Hepatocyte (in vitro differentiated cells): ENCODE measurements at regions not wholly inside any gene's neighbourhood (a gene's known extent, or its start where the extent isn't known, plus 50 kb on each side); places are given as distances from the start of the nearest gene placed in this dataset.

Experiments
- DNase-seq: peaks from one replicate; pipeline ENCODE4 v3.0.0-alpha.2; 2016; ENCODE audit warnings: low spot score
- H2AFZ ChIP-seq: fragments of 200-600 bp; sonication (generic); 2 replicates; pipeline ENCODE4 v1.6.0; 2016; ENCODE audit warnings: antibody characterized with exemption, mild to moderate bottlenecking
- H3K27ac ChIP-seq: fragments of 200-600 bp; sonication (generic); 2 replicates; pipeline ENCODE4 v1.5.1; 2016; ENCODE audit warnings: mild to moderate bottlenecking
- H3K27me3 ChIP-seq: fragments of 200-600 bp; sonication (generic); 2 replicates; pipeline ENCODE4 v1.6.1; 2016
- H3K36me3 ChIP-seq: fragments of 200-600 bp; sonication (generic); replicated peaks from 2 replicates; pipeline ENCODE4 v1.5.1; 2016; ENCODE audit warnings: low read depth; ENCODE audit not compliant: insufficient read depth
- H3K4me1 ChIP-seq: fragments of 200-600 bp; sonication (generic); 2 replicates; pipeline ENCODE4 v1.5.1; 2016; ENCODE audit warnings: mild to moderate bottlenecking, moderate library complexity; ENCODE audit not compliant: insufficient read depth
- H3K4me2 ChIP-seq: fragments of 200-600 bp; sonication (generic); 2 replicates; pipeline ENCODE4 v1.6.0; 2016
- H3K4me3 ChIP-seq: fragments of 200-600 bp; sonication (generic); 2 replicates; pipeline ENCODE4 v1.5.1; 2016; ENCODE audit warnings: mild to moderate bottlenecking
- H3K79me2 ChIP-seq: fragments of 200-600 bp; sonication (generic); 2 replicates; pipeline ENCODE4 v1.6.0; 2017; ENCODE audit warnings: mild to moderate bottlenecking
- H3K9me2 ChIP-seq: fragments of 200-600 bp; sonication (generic); replicated peaks from 2 replicates; pipeline ENCODE4 v1.6.0; 2017; ENCODE audit warnings: mild to moderate bottlenecking; ENCODE audit not compliant: insufficient read depth
- H3K9me3 ChIP-seq: fragments of 200-600 bp; sonication (generic); 2 replicates; pipeline ENCODE4 v1.5.1; 2016; ENCODE audit warnings: low read depth, mild to moderate bottlenecking
- H4K20me1 ChIP-seq: fragments of 200-600 bp; sonication (generic); 2 replicates; pipeline ENCODE4 v1.6.0; 2016; ENCODE audit warnings: mild to moderate bottlenecking; ENCODE audit not compliant: insufficient read depth, poor library complexity, severe bottlenecking
- CTCF ChIP-seq: fragments of 200-600 bp; sonication (generic); IDR thresholded peaks from 2 replicates; pipeline ENCODE4 v1.5.1; 2016; ENCODE audit warnings: antibody characterized with exemption, mild to moderate bottlenecking; ENCODE audit not compliant: poor library complexity
- EZH2 ChIP-seq: fragments of 200-600 bp; sonication (generic); IDR thresholded peaks from 2 replicates; pipeline ENCODE4 v1.6.1; 2016; ENCODE audit warnings: antibody characterized with exemption, mild to moderate bottlenecking, borderline replicate concordance
- EZH2phosphoT487 ChIP-seq: fragments of 200-600 bp; sonication (generic); IDR thresholded peaks from one replicate; pipeline ENCODE4 v1.6.1; 2018; ENCODE audit warnings: antibody characterized with exemption, mild to moderate bottlenecking, low read depth, moderate library complexity; ENCODE audit not compliant: unreplicated experiment, severe bottlenecking
- whole genome bisulfite sequencing: methylation state at CpG from one replicate; pipeline ENCODE4 v1.1.6; 2016; ENCODE audit warnings: low lambda C conversion rate; ENCODE audit errors: missing lambda C conversion rate; 5-methylcytosine and 5-hydroxymethylcytosine counted together

DNA sequence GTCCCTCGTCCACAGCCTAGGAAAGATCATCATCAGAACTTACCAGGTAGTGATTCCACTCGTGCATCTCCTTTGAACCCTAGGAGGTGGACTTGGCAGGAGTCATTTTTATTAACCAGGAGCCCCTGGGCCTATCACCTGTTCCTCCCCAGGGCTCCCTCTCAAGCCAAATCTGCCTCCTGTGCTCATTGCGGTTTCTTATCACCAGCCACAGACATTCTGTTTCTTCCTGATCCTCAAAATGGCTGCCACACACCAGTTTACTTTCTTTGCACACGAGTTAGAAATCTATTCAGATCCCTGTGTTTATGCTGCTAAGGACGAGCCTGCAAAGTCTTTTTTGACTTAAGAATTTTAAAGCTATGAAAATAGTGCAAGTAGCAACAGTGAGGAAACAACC lies 354.5 kb upstream of the BOD1L1 start:
- no peak for TF ChIP-seq EZH2phosphoT487
- TF ChIP-seq CTCF = no peak
- TF ChIP-seq EZH2 = no peak
- H3K36me3 ChIP-seq = no peaks in the 10 kb centered on the region
- 68% methylated on average over 5 of the region's 5 CpGs for WGBS
- H3K27ac ChIP-seq = no peak overlapping the region
- H3K4me2 ChIP-seq = no peak overlapping the region
- H3K4me3 ChIP-seq = no peak overlapping the region
- no peaks in the 10 kb centered on the region for H3K79me2 ChIP-seq
- no peak overlapping the region for H2AFZ ChIP-seq
- no peaks in the 10 kb centered on the region for H3K9me3 ChIP-seq
- H3K9me2 ChIP-seq = no peaks in the 10 kb centered on the region
- no peaks in the 10 kb centered on the region for H3K27me3 ChIP-seq
- no peak for DNase-seq
- no peaks in the 10 kb centered on the region for H4K20me1 ChIP-seq
- peaks cover 13% of the 10 kb centered on the region for H3K4me1 ChIP-seq

- Histone ChIP-seq H3K9me2 (no peaks in the 10 kb centered on the region), H4K20me1 (no peaks in the 10 kb centered on the region), H3K4me1 (peaks cover 13% of the 10 kb centered on the region), H3K27ac (no peak overlapping the region), H3K4me3 (no peak overlapping the region), H3K4me2 (no peak overlapping the region), H2AFZ (no peak overlapping the region), H3K9me3 (no peaks in the 10 kb centered on the region), H3K27me3 (no peaks in the 10 kb centered on the region), H3K79me2 (no peaks in the 10 kb centered on the region), H3K36me3 (no peaks in the 10 kb centered on the region)
- no peak for DNase-seq
- WGBS = 84% methylated on average over 3 of the region's 3 CpGs
- no peak for TF ChIP-seq CTCF
- no peak for TF ChIP-seq EZH2phosphoT487
- no peak for TF ChIP-seq EZH2
Measured at GRCh38 chr4:13983189-13983790, 355.8 kb upstream of the BOD1L1 start.

GRCh38 chr4:13984991-13985800 lies 357.7 kb upstream of the BOD1L1 start:
- H2AFZ ChIP-seq = no peak overlapping the region

More at GRCh38 chr4:13984991-13985800, 357.7 kb upstream of the BOD1L1 start:
- no peak overlapping the region for H3K4me2 ChIP-seq
- H3K9me3 ChIP-seq = no peaks in the 10 kb centered on the region
- peaks cover 17% of the 10 kb centered on the region for H3K4me1 ChIP-seq
- H3K79me2 ChIP-seq = no peaks in the 10 kb centered on the region
- DNase-seq = no peak
- TF ChIP-seq CTCF = no peak
- TF ChIP-seq EZH2 = no peak
- TF ChIP-seq EZH2phosphoT487 = no peak
- no peak overlapping the region for H3K4me3 ChIP-seq
- H3K36me3 ChIP-seq = no peaks in the 10 kb centered on the region
- H4K20me1 ChIP-seq = no peaks in the 10 kb centered on the region
- no peak overlapping the region for H3K27ac ChIP-seq
- 71% methylated on average over 3 of the region's 3 CpGs for WGBS
- H3K27me3 ChIP-seq = no peaks in the 10 kb centered on the region
- H3K9me2 ChIP-seq = no peaks in the 10 kb centered on the region
